Left ventricle myocardium superior (tissue), 1 donor: ENCODE measurements at regions not wholly inside any gene's neighbourhood (a gene's known extent, or its start where the extent isn't known, plus 50 kb on each side); places are given as distances from the start of the nearest gene placed in this dataset.
A peak's percentile ranks its signal among the peaks of the same experiment; 100 is the strongest.
"Not testable (repeated sequence)": the region's sequence is repeated elsewhere in the genome, so short reads cannot be mapped to it uniquely, and the experiment has no call there.

ENCODE experiments used
- ATAC-seq: fragments of 200-7000 bp; cut with Tn5 transposase; one replicate; pipeline ENCODE4 v1.9.1; 2020; ENCODE audit warnings: mild to moderate bottlenecking, moderate library complexity
- DNase-seq: peaks from one replicate; pipeline ENCODE4 v3.0.0-alpha.2; 2020
- intact Hi-C: fragments of 100-400 bp; cut with micrococcal nuclease; formaldehyde crosslinking; loops from one replicate; pipeline ENCODE4 v1.11.0; 2022
- donor health status: DM: no; HTN: yes; CAD: no; lungs with severe emphysema.

DNA sequence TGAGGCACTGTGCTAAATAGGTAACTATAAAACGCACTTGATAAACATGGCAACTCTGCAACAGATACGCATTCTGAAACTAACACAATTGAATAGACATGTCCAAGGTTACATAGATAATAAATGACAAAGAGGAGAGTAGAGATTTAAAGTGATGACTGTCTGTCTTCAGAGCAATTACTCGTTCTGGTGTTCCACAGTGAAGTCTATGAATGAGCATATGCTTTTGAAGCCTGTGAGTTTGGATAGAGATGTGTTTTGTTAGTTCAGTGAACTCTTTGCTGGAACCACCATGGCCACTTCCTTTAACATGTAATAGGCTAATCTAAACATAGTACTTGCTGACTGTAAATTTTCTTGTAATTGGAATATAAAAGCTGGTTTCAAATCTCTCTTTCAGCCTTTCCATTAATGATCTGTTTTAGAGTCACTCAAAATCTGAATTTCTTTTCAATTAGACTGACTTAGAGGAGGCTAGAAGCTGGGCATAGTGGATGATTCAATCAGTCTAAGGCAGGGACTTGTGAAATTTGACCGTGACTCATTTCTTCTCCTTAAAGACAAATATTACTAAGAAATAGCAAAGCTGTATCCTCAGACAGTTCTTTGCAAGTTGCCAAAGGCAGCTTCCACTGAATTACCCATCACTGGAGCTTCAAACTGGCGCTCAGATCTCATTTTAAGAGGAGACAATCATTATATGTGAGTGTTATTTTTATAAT, 1130.1 kb upstream of the CELF4 start:
- ATAC-seq (no peak), DNase-seq (no peak)
- intact Hi-C loops = no loop called here

DNA sequence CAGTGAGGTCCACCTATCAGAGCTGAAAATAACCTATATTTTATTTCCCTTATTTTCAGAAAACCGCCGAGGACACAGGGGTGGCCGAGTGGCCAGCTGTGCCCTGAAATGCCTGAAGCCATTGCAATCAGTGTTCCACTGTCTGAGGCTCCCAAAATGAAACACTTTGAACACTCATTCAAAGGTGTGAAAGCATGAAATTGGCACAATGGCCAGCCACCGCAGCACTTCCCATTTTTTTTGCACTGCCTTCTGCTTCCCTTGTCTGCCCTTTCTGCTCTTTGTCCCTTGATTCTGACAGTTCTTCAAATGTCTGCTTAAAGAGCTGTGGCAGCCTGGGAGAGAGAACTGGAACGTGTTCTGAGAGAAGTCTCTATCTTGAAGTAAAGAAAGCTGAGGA, 1127.5 kb upstream of the CELF4 start:
- DNase-seq (no peak), ATAC-seq (no peak)
- intact Hi-C loops = no loop called here

DNA sequence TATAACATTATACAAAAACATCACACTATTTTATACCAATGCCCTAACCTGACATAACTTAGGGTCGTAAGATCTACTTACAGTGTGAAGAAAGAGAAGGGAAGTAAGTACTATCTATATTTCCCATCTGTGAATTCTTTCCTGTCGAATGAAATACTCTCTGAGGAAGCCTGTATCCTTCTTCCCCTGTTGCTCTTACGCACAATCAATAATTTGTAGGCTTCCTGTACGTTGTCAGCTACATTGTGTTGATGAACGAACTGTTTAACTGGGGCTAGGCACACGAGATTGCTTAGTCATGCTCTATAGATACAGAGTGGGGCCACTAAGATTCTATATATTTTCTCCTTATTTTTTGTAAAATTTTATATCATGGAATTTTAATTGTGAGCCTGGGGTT, 1125.0 kb upstream of the CELF4 start:
- intact Hi-C loops = no loop called here

DNA sequence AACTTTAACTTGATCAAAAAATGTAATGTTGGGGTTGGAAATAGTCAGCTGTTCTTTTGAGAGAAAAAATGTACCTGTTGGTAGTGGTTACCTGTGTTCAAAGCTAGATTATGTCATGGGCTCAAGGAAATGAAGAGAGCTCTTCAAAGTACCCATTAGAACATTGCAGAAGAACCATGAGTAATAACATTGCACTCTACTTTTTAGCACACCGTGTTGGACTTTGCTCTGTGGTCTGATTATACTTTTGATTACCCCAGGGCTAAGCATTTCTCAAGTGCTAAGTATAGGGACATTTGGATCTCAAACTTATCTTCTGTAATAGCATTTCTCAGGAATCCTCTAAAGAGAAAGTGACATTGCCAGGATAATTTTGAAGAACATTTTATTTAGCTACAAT, 1122.8 kb upstream of the CELF4 start:
- ATAC-seq = no peak
- no peak for DNase-seq
- intact Hi-C loops = no loop called here

More for the DNA sequence above, 1125.0 kb upstream of the CELF4 start:
- ATAC-seq (no peak), DNase-seq (no peak)

DNA sequence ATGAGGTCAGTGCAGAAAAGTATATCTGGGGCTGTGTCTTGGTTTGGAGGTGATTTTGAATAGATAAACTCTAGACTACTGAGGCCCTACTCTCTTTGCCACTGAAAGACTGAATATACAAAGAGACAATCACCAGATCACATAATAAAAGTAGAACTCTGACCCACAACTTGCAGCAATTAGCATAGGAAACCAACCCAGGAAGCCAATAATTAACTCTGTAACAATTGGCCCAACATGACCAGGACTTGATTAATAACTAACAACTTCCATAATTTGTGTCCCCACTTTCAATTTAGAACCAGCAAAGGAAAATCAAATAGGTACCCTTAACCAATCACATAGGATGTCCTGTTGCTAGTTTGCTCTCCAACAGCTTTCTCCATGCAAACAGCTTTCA, 1104.9 kb upstream of the CELF4 start:
- ATAC-seq (no peak), DNase-seq (no peak)
- intact Hi-C loops = no loop called here

DNA sequence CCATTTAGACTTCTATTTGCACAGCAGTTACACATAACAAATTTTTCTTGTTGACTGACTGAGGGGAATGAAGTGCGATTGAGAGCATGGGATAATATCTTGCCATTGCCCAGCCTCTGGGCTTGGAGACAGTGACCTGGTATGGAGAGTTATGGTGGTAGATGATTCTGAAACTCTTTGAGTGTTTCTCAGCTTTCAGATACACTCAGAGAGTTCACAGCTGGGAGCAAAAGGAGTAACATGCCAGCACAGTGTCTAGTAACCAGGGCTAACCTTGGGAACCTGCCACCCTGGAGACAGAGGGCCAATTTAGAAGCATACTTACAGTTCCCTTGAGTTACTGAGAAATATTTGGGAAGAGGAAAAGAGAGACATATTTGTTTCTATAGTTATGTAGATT, 1099.3 kb upstream of the CELF4 start:
- no peak for DNase-seq
- ATAC-seq = no peak
- intact Hi-C loops = no loop called here

DNA sequence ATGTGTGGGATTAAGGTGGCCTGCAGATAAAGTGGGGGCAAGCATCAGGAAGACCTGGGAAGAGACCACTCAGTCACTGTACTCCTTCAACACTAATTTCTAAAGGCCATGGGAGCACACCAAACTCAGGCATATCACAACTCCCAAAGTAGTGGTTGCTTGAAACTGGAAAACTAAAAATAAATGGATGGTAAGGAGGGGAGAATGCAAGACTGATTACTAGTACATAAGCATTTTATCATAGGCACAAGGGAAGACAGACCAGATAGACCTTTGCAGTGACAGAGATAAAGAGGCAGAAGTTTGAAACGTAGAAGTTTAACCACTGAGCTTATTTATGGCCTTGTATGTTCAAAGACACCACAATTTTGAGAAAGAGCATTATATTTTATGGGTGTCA, 1098.1 kb upstream of the CELF4 start:
- intact Hi-C loops = no loop called here
- ATAC-seq (peak; percentile 34), DNase-seq (no peak)

DNA sequence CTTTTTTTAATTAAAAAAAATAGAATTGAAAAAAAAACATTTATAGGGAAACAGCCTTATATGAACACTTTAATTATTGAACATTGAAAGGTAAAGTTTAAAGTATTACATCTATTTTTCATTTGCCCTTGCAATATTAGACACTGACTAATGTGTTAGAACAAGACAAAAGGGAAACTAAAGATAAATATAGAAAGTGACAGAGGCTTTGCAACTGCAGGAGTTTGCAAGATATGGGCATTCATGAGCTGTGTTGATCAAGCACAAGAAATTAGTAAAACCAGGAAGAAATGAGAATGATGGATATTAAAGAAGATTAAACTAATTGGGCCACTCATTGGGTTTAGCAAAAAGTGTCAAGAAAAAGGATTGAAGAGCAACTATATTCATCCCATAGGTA, 1097.7 kb upstream of the CELF4 start:
- intact Hi-C loops = no loop called here
- DNase-seq = no peak
- peak; percentile 67 for ATAC-seq

DNA sequence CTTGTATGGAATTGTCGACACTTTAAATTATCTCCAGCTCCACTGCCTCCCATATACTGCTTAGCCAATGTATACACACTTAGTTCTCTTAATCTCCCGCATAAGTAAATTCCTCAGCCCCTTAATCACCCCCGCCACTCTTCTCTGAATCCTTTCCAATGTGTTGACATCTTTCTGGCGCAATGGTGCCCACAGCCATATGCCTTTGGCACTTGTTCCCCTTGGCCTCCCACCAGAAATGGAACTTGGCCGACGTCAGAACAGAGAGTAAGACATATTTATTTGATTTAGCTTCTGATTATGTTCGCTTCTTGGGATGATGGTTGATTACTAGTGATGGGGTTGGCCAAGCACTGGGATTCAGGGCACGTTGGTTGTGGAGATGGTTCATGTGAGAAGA, 1089.3 kb upstream of the CELF4 start:
- intact Hi-C loops = no loop called here
- DNase-seq = no peak
- no peak for ATAC-seq

DNA sequence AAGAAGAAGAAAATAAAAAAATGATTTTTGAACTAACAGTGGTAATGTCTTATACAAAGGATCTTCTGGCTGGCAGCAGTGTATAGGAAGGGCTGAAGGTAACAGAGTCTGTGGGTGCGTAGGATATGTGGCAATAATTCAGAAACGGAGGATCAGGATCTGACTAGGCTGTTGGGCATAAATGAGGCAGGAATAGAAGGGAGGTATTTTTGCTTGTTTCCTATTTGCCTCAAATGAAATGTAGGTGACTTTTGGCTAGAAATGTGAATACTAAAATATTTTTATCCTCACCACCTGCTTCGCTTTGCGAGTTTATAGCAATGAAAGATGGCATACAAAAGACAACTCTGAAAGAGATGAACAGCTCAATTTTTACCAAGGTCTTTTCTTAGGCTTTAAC, 1086.1 kb upstream of the CELF4 start:
- intact Hi-C loops = no loop called here
- no peak for DNase-seq
- ATAC-seq = no peak

DNA sequence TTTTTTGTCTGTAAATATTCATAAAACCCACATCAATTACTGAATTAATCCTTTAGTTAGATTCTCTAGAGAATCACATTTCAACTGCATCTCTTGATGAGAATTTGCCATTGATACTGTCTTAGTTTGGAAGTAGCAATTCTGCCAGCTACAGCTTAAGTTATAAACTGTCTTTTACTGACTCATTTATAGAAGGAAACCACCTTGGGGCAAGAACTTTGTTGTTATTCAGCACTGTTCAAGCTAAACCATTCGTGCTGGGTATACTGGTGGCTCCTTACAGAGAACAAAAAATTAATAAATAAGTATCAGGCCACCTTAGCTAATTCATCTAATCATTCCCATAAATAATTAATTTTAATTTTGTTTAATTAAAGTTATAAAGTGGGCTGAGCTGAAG, 1082.6 kb upstream of the CELF4 start:
- ATAC-seq (no peak), DNase-seq (no peak)
- intact Hi-C loops = no loop called here

DNA sequence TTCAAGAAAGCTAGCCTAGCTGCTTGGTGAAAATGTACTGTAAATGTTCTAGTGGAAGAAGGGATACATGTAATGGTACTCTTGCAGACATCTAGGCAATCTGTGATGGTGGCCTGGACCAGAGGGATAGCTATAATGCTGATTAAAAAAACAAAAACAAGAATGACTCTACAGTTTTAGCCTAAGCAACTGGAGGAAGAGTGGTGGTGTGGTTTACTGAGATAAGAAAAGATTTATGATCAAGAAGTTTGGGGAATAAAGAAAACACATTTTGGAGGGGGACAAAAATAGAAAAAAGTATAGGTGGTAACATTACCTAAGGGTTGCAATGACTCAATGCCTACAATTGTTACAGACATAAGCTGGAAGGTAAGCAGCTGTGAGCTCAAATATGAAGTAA, 1080.7 kb upstream of the CELF4 start:
- DNase-seq = no peak
- no peak for ATAC-seq
- intact Hi-C loops = no loop called here

DNA sequence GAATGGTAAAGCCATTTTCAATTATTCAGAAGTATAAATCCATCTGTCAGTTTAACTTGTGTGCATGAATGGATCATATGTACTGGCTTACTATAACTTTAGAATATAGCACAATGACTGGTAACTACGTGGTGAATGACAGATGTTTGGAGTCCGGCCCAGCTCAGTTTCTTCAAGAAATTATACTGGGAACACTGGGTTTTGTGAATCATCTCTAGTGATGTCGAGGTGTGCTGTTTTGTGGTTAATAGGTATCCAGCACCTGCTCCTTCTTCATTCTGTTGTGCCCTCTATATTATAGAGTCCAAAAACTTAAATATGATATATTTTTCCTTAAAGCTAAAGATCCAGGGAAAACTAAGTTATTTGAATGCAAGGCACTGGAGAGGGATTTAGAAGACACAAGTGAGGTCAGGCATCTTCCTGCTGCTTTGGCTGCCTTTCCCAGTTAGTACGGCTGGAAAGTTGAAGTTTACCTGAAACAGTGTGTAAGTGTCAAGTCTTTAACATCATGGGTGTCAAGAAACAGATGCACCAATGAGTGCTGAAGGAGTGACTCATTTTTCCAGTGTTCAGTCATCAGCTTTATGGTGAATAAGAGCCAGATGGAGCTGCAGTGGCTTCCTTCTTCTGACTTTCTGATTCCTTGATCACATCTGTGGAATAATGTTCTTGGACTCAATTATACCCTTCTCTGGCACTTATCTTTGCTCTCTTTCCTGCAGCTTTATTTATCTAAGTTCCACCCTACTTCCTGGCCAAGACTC, 1079.5 kb upstream of the CELF4 start:
- DNase-seq (no peak), ATAC-seq (no peak)
- intact Hi-C loops = no loop called here

DNA sequence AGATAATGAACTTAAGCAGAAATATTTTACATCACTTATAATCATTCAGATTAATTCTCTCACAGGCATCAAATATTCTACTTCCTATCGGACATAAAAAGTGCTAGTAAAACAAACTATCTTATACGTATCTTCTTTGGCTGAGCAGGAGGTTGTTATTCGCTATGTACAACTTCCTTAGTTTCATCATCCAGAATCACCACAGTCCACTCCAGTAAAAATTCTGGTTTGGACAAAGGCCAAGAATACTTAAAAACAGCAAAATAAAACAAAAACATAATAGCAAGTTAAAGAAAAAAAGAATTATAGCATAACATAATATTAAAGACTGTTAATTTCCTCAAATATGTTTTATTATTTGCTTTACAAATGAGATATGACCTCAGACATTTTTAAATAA, 1077.1 kb upstream of the CELF4 start:
- intact Hi-C loops = no loop called here
- no peak for DNase-seq
- ATAC-seq = no peak

DNA sequence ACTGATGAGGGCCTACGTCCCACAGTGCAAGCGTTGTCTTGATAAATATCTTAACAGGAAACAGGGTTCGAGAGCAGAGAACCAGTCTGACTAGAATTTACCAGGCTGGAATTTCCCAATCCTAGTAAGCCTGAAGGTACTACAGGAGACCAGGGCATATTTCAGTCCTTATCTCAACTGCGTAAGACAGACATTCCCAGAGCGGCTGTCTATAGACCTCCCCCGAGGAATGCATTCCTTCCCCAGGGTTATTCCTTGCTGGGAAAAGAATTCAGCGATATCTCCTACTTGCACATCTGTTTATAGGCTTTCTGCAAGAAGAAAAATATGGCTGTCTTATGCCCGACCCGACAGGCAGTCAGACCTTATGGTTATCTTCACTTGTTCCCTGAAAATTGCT, 1074.1 kb upstream of the CELF4 start:
- ATAC-seq, intact Hi-C loops, DNase-seq: not testable (repeated sequence)

DNA sequence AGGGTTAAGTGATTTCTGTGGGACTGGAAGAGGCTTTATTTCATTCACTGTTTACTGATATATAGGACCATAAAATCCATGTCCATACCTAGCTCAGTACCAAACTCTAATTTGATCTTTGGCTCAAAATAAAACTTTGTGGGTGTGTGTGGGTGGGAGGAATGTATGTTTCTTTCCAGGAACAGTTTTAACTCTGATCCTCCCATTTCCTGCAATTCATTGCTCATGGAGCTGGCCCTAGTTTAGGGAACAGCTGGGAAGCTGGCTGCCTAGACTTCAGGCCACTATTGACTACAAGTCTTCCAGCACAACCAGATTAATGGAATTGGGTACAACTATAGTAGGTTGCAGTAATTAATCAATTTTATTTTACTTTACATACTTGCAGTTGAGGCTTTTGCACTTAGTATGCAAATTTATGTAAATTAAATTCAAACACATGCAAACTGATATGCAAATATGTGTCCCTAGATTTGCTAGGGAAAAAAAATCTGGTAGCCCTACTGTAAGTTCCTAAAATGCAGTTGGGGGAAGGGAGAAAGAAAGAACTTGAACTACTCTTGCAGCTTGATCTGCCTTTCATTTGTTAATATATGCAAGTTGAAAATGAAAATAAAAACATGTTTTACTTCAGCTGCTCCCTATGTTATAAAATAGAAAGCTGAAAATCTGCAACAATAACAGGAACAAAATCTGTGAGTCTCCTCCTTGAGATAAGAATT, 1070.3 kb upstream of the CELF4 start:
- intact Hi-C loops = no loop called here
- DNase-seq (no peak), ATAC-seq (peak; percentile 41)

DNA sequence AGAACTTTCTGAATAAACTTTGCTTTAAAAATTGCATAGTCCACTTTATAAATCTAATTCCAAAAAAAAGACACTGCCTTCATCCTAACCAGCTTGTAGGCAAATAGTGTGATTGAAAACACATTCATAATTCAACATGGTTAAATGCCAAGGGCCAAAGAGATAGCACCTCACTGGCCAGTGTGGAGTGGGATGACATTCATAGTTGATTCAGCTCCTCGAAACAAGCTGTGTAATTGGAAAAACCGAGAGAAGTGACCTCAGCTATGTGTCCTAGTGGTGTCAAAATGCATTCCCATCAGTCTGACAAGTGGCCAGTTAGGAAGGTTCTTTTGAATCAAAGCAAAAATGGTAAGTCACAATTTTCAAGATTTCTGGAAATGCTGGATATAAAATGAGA, 1068.5 kb upstream of the CELF4 start:
- no peak for DNase-seq
- ATAC-seq = no peak
- intact Hi-C loops = no loop called here

DNA sequence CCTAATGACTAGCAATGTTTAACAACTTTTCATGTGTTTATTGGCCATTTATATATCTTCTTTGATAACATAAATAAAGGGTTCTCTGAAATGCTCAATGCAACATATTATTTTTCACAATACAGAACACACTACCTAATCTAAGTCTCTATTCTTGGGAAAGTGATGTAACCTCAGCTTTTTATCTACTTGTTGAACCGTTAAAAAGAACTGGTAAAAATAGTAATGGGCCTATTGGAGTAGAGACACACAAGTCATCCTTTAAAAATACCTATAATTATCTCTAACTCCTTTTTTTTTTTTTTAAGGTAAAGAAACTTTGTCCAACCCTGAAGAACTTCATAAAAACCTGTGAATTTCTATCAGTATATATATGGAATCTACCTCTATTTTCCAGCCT, 1067.7 kb upstream of the CELF4 start:
- no peak for DNase-seq
- intact Hi-C loops = no loop called here
- ATAC-seq = peak; percentile 79

DNA sequence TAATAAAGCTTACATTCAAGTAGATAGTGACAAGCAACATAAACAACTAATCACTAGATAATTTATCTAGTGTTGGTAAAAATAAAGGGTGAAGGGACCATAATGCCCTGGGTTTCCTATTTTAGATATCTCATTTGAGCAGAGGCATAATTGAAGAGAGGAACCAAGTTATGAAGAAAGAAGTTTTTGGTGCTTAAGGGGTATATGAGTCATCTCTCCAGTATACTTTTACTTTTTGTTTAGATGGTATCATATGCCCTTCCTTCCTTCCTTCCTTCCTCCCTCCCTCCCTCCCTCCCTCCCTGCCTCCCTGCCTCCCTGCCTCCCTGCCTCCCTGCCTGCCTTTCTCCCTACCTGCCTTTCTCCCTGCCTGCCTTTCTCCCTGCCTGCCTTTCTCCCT, 1053.5 kb upstream of the CELF4 start:
- DNase-seq = no peak
- intact Hi-C loops = no loop called here
- no peak for ATAC-seq

DNA sequence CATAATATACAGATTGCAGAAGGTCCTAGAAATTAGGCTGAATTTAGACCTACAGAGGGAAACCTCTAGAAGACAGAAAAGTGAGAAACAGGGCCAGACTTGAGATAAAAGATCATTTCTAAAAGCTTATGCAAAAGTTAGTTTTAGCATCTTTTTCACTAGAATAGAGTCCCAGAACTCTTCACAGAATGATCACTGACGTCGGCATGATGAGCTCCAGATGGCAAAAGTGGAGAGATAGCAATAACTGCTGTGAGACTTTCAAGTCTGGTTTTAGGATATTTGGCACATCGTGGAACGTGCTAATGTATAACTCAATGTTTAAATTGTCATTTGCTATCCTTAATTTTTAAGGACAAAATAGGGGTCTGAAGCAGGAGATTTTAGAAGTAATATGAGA, 1050.7 kb upstream of the CELF4 start:
- no peak for ATAC-seq
- intact Hi-C loops = no loop called here

DNA sequence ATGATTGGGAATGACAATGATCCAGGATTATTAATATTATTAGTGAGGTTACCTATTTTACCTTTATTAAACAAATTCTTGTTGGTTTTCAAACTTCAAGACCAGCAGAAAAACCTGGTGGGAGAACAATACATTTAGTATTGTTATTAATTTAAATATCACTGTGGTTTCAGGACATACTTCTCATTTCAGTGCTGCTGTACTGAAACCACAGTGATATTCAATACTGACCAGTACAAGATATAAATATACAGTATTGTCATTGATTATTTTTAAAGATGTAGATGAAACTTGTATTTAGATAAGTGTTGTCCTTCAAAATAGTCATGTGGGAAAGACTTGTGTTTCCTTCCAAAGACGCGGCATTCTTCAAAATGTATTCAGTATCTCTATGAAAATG, 1047.3 kb upstream of the CELF4 start:
- DNase-seq (no peak), ATAC-seq (no peak)
- intact Hi-C loops = no loop called here

More for the DNA sequence above, 1050.7 kb upstream of the CELF4 start:
- no peak for DNase-seq
